Naive thymus-derived CD4-positive, alpha-beta T cell (primary cell): ENCODE measurements at regions not wholly inside any gene's neighbourhood (a gene's known extent, or its start where the extent isn't known, plus 50 kb on each side); places are given as distances from the start of the nearest gene placed in this dataset.
"Not testable (repeated sequence)": the region's sequence is repeated elsewhere in the genome, so short reads cannot be mapped to it uniquely, and the experiment has no call there.

Source experiments
- ATAC-seq: fragments of 150-1000 bp; cut with Tn5 transposase; 2 replicates; pipeline ENCODE4 v1.10.0; 2021; ENCODE audit warnings: mild to moderate bottlenecking, moderate library complexity
- CTCF ChIA-PET: fragments of 350-600 bp; sonication (Branson Sonifier 250); formaldehyde crosslinking; loops from one replicate; lab custom pipeline; 2021; ENCODE audit warnings: antibody characterized with exemption; lab: Charles Lee
- POLR2A ChIA-PET: fragments of 350-600 bp; sonication (Branson Sonifier 250); formaldehyde crosslinking; loops from one replicate; lab custom pipeline; 2021; ENCODE audit warnings: antibody characterized with exemption, inconsistent platforms; lab: Charles Lee
- DNase-seq, 9 donors: peaks; one replicate each; pipeline versions ENCODE4 v3.0.0 to v3.0.0-alpha.2; 2020 to 2022; ENCODE audit warnings: mixed read lengths in 1 of 9
- H3K27ac ChIP-seq: one replicate; pipeline ENCODE4 v1.7.0; 2013; ENCODE audit warnings: mild to moderate bottlenecking, low read depth, low read length, moderate library complexity
- H3K27me3 ChIP-seq, 2 donors: one replicate each; pipeline ENCODE4 v1.7.0; 2013; ENCODE audit warnings: low read length in 2 of 2, mild to moderate bottlenecking in 2 of 2, moderate library complexity in 2 of 2; ENCODE audit not compliant: control insufficient read depth in 2 of 2, insufficient read depth in 2 of 2
- H3K36me3 ChIP-seq, 3 experiments: 1 replicate in 2 of 3; 2 replicates in 1 of 3; pipeline ENCODE4 v1.7.0; 2013; ENCODE audit warnings: low read length in 3 of 3, mild to moderate bottlenecking in 3 of 3, moderate library complexity in 1 of 3; ENCODE audit not compliant: insufficient read depth in 3 of 3, control insufficient read depth in 2 of 3
- H3K4me1 ChIP-seq, 2 donors: one replicate each; pipeline ENCODE4 v1.7.0; 2013; ENCODE audit warnings: low read length in 2 of 2, mild to moderate bottlenecking in 2 of 2, moderate library complexity in 1 of 2; ENCODE audit not compliant: control insufficient read depth in 2 of 2, insufficient read depth in 2 of 2
- H3K4me3 ChIP-seq: 2 replicates; pipeline ENCODE4 v1.7.0; 2013; ENCODE audit warnings: mild to moderate bottlenecking, low read length
- H3K9me3 ChIP-seq, 3 experiments: 1 replicate in 2 of 3; 2 replicates in 1 of 3; pipeline ENCODE4 v1.7.0; 2013; ENCODE audit warnings: low read length in 3 of 3; ENCODE audit not compliant: control insufficient read depth in 2 of 3
- H3K27ac Mint-ChIP-seq, 9 donors: one replicate each; pipeline ENCODE4 v1.8.0; 2020 to 2022; ENCODE audit warnings: mixed read lengths in 9 of 9, mild to moderate bottlenecking in 8 of 9, moderate library complexity in 5 of 9, inconsistent platforms in 2 of 9
- H3K27me3 Mint-ChIP-seq, 5 donors: one replicate each; pipeline ENCODE4 v1.8.0; 2021 to 2022; ENCODE audit warnings: mixed read lengths in 5 of 5, mild to moderate bottlenecking in 1 of 5
- H3K36me3 Mint-ChIP-seq, 5 donors: one replicate each; pipeline ENCODE4 v1.8.0; 2020 to 2022; ENCODE audit warnings: mixed read lengths in 5 of 5, mild to moderate bottlenecking in 3 of 5, inconsistent platforms in 1 of 5
- H3K4me1 Mint-ChIP-seq, 7 donors: one replicate each; pipeline ENCODE4 v1.8.0; 2020 to 2022; ENCODE audit warnings: mixed read lengths in 7 of 7, mild to moderate bottlenecking in 3 of 7, inconsistent platforms in 1 of 7
- H3K4me3 Mint-ChIP-seq, 10 donors: one replicate each; pipeline ENCODE4 v1.8.0; 2020 to 2022; ENCODE audit warnings: mild to moderate bottlenecking in 10 of 10, mixed read lengths in 10 of 10, moderate library complexity in 6 of 10, inconsistent platforms in 2 of 10
- H3K9me3 Mint-ChIP-seq, 11 donors: one replicate each; pipeline ENCODE4 v1.8.0; 2020 to 2022; ENCODE audit warnings: mixed read lengths in 11 of 11, mild to moderate bottlenecking in 4 of 11, inconsistent platforms in 1 of 11, moderate library complexity in 1 of 11
- intact Hi-C, 2 donors: fragments of 100-400 bp; cut with micrococcal nuclease; formaldehyde crosslinking; loops; one replicate each; pipeline ENCODE4 v1.15.1; 2023

DNA sequence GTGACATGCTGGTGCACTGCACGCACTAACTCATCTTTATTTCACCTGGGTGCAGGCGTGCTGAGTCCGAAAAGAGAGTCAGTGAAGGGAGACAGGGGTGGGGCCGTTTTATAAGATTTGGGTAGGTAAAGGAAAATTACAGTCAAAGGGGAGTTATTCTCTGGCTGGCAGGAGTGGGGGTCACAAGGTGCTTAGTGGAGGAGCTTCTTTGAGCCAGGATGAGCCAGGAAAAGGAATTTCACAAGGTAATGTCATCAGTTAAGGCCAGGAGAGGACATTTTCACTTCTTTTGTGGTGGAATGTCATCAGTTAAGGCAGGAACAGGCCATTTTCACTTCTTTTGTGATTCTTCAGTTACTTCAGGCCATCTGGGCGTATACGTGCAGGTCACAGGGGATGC is 1734.9 kb downstream of the SLITRK5 start:
- CTCF ChIA-PET, H3K4me1 Mint-ChIP-seq, H3K27me3 ChIP-seq, H3K9me3 ChIP-seq, POLR2A ChIA-PET, H3K4me1 ChIP-seq, H3K36me3 ChIP-seq, H3K27ac Mint-ChIP-seq, intact Hi-C loops, DNase-seq, H3K27ac ChIP-seq, ATAC-seq, H3K27me3 Mint-ChIP-seq, H3K4me3 Mint-ChIP-seq, H3K4me3 ChIP-seq, H3K36me3 Mint-ChIP-seq: not testable (repeated sequence)
- H3K9me3 Mint-ChIP-seq, result peaks cover 0 to 19% (median 6%) of the 10 kb centered on the region in 11 donors

DNA sequence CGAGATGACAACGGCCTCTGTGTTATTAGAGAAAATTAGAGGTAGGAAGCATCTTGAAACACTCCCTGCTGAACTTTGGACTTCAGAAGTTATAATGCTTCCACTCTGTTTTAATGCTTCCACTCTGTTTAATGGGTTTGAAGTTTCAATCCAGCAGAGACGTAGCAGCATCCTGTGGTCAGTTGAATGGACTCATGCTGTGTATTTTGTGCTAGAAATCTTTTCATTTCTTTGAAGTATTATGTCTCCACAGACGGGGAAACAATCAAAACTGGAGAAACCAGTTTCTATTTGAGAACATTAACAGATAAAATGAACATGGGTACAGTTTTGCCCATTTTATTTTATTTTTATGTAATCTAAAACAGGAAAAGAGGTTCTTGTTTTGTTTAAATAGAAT is 1736.2 kb downstream of the SLITRK5 start:
- DNase-seq (no peak), ATAC-seq (no peak)
- H3K9me3 ChIP-seq, result no peaks in the 10 kb centered on the region
- POLR2A ChIA-PET, result no interaction called here
- no peaks in the 10 kb centered on the region for H3K27me3 ChIP-seq
- no peak overlapping the region for H3K27ac ChIP-seq
- no peak overlapping the region for H3K27ac Mint-ChIP-seq
- H3K36me3 Mint-ChIP-seq, result no peaks in the 10 kb centered on the region
- H3K36me3 ChIP-seq, result no peaks in the 10 kb centered on the region
- CTCF ChIA-PET, result no interaction called here
- no peaks in the 10 kb centered on the region for H3K4me1 ChIP-seq
- H3K4me1 Mint-ChIP-seq, result no peaks in the 10 kb centered on the region
- intact Hi-C loops, result no loop called here
- no peak overlapping the region for H3K4me3 Mint-ChIP-seq
- no peak overlapping the region for H3K4me3 ChIP-seq
- no peaks in the 10 kb centered on the region for H3K27me3 Mint-ChIP-seq
- H3K9me3 Mint-ChIP-seq, result peaks cover 0 to 15% (median 3%) of the 10 kb centered on the region in 11 donors

DNA sequence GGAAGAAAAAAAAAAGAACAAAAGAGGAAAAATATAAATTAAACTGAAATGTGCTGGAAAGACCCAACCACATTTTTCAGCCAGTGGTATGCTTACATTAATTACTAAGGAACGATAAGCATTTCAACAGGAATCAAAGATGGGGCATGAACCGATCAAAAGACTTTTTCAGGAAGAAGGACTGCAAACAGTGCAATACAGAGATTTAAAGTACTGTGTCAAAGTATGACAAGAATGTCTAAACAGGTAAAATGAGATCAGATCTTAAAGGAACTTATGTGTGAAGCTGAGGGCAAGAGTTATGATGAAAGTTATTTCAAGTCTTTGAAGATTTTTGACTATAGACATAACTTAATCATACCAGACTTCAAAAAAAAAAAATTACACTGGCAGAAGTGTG is 1761.8 kb downstream of the SLITRK5 start:
- intact Hi-C loops, result no loop called here
- CTCF ChIA-PET, result no interaction called here
- no peaks in the 10 kb centered on the region for H3K27me3 Mint-ChIP-seq
- no peaks in the 10 kb centered on the region for H3K36me3 Mint-ChIP-seq
- H3K4me3 ChIP-seq, result no peak overlapping the region
- no peaks in the 10 kb centered on the region for H3K36me3 ChIP-seq
- no peak overlapping the region for H3K27ac ChIP-seq
- H3K9me3 ChIP-seq, result no peaks in the 10 kb centered on the region
- H3K27me3 ChIP-seq, result no peaks in the 10 kb centered on the region
- no peak overlapping the region for H3K4me3 Mint-ChIP-seq
- no peak for ATAC-seq
- peaks cover 0 to 19% (median 10%) of the 10 kb centered on the region in 11 donors for H3K9me3 Mint-ChIP-seq
- no peak overlapping the region for H3K27ac Mint-ChIP-seq
- POLR2A ChIA-PET, result no interaction called here
- H3K4me1 ChIP-seq, result no peaks in the 10 kb centered on the region
- DNase-seq, result no peak
- no peaks in the 10 kb centered on the region for H3K4me1 Mint-ChIP-seq

- POLR2A ChIA-PET, H3K4me1 Mint-ChIP-seq, H3K27me3 ChIP-seq, H3K27ac Mint-ChIP-seq, H3K36me3 ChIP-seq, H3K36me3 Mint-ChIP-seq, H3K4me1 ChIP-seq, H3K4me3 ChIP-seq, ATAC-seq, H3K4me3 Mint-ChIP-seq, CTCF ChIA-PET, DNase-seq, intact Hi-C loops, H3K27ac ChIP-seq, H3K9me3 ChIP-seq, H3K27me3 Mint-ChIP-seq: not testable (repeated sequence)
- peaks cover 0 to 15% (median 8%) of the 10 kb centered on the region in 11 donors for H3K9me3 Mint-ChIP-seq
Measured at GRCh38 chr13:89434624-89435023, 1763.5 kb downstream of the SLITRK5 start.

DNA sequence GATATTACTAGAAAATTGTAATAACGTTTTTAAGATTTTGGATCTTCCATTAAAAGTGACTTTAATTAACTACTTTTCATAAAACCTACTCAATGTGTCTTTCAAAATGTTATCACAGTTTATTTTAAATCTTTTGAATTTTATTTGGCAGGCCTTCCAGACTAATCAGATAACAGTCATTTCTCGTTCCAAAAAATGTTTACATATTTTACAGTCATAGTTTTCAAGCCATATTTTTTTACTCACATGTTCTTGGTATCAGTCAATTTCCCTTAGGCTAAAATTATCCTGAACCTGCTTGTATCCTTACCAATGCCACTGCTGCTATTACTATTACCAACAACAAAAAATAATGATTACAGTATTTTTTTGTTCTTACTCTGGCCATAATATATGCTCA is 1783.5 kb downstream of the SLITRK5 start:
- no peak overlapping the region for H3K4me3 Mint-ChIP-seq
- Histone ChIP-seq H3K4me3 (no peak overlapping the region), H3K9me3 (peaks cover 0 to 3% (median 0%) of the 10 kb centered on the region in 3 experiments), H3K27ac (no peak overlapping the region), H3K36me3 (no peaks in the 10 kb centered on the region), H3K27me3 (no peaks in the 10 kb centered on the region), H3K4me1 (no peaks in the 10 kb centered on the region)
- H3K36me3 Mint-ChIP-seq, result no peaks in the 10 kb centered on the region
- no peaks in the 10 kb centered on the region for H3K27me3 Mint-ChIP-seq
- ATAC-seq (no peak), DNase-seq (no peak)
- no peaks in the 10 kb centered on the region for H3K4me1 Mint-ChIP-seq
- POLR2A ChIA-PET, result no interaction called here
- CTCF ChIA-PET, result no interaction called here
- intact Hi-C loops, result no loop called here
- H3K27ac Mint-ChIP-seq, result no peak overlapping the region
- H3K9me3 Mint-ChIP-seq, result peaks cover 0 to 12% (median 4%) of the 10 kb centered on the region in 11 donors

GRCh38 chr13:89455225-89455624 is 1784.1 kb downstream of the SLITRK5 start:
- Mint-ChIP-seq H3K4me1 (no peaks in the 10 kb centered on the region), H3K27me3 (no peaks in the 10 kb centered on the region), H3K27ac (no peak overlapping the region), H3K9me3 (peaks cover 0 to 12% (median 6%) of the 10 kb centered on the region in 11 donors), H3K36me3 (no peaks in the 10 kb centered on the region), H3K4me3 (no peak overlapping the region)
- no peaks in the 10 kb centered on the region for H3K4me1 ChIP-seq
- no peak overlapping the region for H3K4me3 ChIP-seq
- CTCF ChIA-PET, result no interaction called here
- ATAC-seq, result no peak
- H3K27ac ChIP-seq, result no peak overlapping the region
- intact Hi-C loops, result no loop called here
- no peaks in the 10 kb centered on the region for H3K27me3 ChIP-seq
- peaks cover 0 to 3% (median 0%) of the 10 kb centered on the region in 3 experiments for H3K9me3 ChIP-seq
- POLR2A ChIA-PET, result no interaction called here
- no peaks in the 10 kb centered on the region for H3K36me3 ChIP-seq
- DNase-seq, result no peak

- no peaks in the 10 kb centered on the region for H3K27me3 Mint-ChIP-seq
- CTCF ChIA-PET, result no interaction called here
Measured at GRCh38 chr13:89455741-89456140, 1784.6 kb downstream of the SLITRK5 start.

More at GRCh38 chr13:89455741-89456140, 1784.6 kb downstream of the SLITRK5 start:
- no peak overlapping the region for H3K27ac ChIP-seq
- intact Hi-C loops, result no loop called here
- peaks cover 0 to 3% (median 0%) of the 10 kb centered on the region in 3 experiments for H3K9me3 ChIP-seq
- DNase-seq (no peak), ATAC-seq (no peak)
- no peak overlapping the region for H3K27ac Mint-ChIP-seq
- POLR2A ChIA-PET, result no interaction called here
- H3K4me1 Mint-ChIP-seq, result no peaks in the 10 kb centered on the region
- peaks cover 0 to 12% (median 6%) of the 10 kb centered on the region in 11 donors for H3K9me3 Mint-ChIP-seq
- no peaks in the 10 kb centered on the region for H3K4me1 ChIP-seq
- no peak overlapping the region for H3K4me3 Mint-ChIP-seq
- no peaks in the 10 kb centered on the region for H3K36me3 Mint-ChIP-seq
- no peaks in the 10 kb centered on the region for H3K27me3 ChIP-seq
- H3K4me3 ChIP-seq, result no peak overlapping the region
- no peaks in the 10 kb centered on the region for H3K36me3 ChIP-seq
